ENCODE measurements at regions not wholly inside any gene's neighbourhood (a gene's known extent, or its start where the extent isn't known, plus 50 kb on each side); places are given as distances from the start of the nearest gene placed in this dataset.
"Not testable (repeated sequence)": the region's sequence is repeated elsewhere in the genome, so short reads cannot be mapped to it uniquely, and the experiment has no call there.

DNA sequence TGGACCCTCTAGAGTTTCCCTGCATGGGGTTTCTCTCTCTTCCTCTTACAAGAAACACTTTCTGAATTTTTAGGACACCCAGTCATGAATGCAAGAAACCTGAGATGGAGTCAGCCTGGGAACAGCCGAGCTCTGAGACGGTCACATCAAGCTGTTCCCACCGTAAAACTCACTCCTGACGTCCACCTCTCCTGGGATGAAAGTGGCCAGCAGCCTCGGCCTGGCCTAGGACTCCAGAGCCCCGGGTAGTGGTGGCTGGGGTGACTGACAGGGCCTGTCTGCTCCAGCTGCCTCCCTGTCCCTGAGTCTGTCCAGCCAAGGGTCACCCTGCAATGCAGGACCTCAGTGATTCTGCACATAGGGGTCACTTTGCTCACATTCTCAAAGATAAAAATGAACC, 217.8 kb downstream of the SHOX start:
- no peak for DNase-seq (ENCODE audit: low read depth)

DNA sequence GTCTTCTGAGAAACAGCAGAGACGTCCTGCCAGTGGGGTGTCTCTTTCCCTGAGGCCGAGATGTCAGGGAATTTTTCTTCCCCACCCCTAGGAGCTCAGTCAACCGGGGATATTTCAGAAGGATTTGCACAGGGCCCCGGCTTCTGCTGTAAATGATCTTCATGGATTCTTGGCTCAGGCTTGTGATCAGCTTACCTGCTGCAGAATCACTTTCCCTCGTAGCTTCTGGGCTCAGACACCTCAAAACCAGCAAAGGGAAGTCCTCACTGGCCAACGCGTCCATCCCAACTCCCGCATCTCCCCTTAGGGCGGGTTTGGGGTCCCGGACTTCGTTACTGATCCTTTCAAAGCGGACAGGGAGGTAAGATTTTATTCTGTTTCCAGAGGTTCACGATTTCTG, 212.7 kb downstream of the SHOX start:
- no peak for DNase-seq (ENCODE audit: low read depth)

GRCh38 chrX:840556-840955, 210.0 kb downstream of the SHOX start:
- DNase-seq (ENCODE audit: low read depth): no peak

- not testable (repeated sequence) for DNase-seq (ENCODE audit: low read depth)
Measured at GRCh38 chrX:838666-839065, 208.1 kb downstream of the SHOX start.

DNA sequence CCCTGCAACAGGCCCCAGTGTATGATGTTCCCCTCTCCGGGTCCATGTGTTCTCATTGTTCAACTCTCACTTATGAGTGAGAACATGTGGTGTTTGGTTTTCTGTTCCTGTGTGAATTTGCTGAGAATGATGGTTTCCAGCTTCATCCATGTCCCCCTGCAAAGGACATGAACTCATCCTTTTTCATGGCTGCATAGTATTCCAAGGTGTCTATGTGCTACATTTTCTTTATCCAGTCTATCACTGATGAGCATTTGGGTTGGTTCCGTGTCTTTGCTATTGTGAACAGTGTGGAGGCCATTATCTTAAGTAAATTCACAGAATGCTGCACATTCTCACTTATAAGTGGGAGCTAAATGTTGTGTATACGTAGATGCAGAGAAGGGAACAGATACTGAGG, 205.3 kb downstream of the SHOX start:
- not testable (repeated sequence) for DNase-seq (ENCODE audit: low read depth)

GRCh38 chrX:830532-830931, 199.9 kb downstream of the SHOX start:
- no peak for DNase-seq (ENCODE audit: low read depth)

DNA sequence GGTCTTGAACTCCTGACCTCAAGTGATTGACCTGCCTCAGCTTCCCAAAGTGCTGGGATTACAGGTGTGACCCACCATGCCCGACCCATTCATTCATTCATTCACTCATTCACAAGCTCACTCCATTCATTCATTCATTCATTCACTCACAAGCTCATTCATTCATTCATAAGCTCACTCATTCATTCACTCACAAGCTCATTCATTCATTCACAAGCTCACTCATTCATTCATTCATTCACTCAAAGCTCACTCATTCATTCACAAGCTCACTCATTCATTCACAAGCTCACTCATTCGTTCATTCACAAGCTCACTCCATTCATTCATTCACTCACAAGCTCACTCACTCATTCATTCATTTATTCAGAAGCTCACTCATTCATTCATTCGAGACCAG, 198.6 kb downstream of the SHOX start:
- DNase-seq (ENCODE audit: low read depth): no peak

- DNase-seq (ENCODE audit: low read depth): no peak
Measured at GRCh38 chrX:828411-828959, 197.9 kb downstream of the SHOX start.

DNA sequence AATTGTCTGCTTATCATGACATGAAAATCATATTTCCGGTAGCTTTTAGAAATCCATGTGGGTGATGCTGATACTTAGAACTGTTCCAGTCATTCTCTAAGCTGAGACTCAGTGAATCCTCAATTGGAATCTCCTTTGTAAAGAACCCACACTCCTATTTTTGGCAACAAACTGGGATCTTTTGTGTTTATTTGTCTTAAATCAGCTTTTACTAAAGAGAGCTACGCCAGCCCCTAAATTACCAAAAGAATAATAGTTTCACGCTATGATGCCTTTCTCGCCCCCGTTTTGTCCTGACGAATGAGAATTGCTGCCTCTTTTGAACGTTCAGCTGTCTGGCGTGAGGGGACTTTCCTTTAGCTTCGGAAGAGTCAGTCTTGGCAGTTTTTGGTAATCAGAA, 195.9 kb downstream of the SHOX start:
- DNase-seq (ENCODE audit: low read depth): no peak

DNA sequence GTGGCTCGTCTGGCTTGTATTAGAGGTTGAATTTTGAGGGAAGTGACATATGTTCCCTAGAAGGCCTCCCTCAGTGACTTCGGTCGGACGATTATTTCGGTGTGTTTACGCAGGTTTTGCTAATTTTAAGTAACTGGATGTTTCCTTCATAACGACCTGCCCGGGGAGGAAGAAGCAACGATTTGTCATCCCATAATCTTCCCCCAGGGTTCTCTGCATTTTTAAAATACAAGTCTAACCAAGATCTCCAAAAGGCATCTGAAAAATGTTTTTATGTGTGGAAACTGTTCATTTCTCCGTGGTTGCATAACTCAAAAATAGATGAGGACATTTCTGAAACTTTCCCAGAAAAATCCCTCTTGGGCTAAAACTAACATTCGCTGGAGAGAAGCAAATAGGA, 195.4 kb downstream of the SHOX start:
- DNase-seq (ENCODE audit: low read depth): no peak

- DNase-seq (ENCODE audit: low read depth): not testable (repeated sequence)
Measured at GRCh38 chrX:823073-823472, 192.5 kb downstream of the SHOX start.

DNA sequence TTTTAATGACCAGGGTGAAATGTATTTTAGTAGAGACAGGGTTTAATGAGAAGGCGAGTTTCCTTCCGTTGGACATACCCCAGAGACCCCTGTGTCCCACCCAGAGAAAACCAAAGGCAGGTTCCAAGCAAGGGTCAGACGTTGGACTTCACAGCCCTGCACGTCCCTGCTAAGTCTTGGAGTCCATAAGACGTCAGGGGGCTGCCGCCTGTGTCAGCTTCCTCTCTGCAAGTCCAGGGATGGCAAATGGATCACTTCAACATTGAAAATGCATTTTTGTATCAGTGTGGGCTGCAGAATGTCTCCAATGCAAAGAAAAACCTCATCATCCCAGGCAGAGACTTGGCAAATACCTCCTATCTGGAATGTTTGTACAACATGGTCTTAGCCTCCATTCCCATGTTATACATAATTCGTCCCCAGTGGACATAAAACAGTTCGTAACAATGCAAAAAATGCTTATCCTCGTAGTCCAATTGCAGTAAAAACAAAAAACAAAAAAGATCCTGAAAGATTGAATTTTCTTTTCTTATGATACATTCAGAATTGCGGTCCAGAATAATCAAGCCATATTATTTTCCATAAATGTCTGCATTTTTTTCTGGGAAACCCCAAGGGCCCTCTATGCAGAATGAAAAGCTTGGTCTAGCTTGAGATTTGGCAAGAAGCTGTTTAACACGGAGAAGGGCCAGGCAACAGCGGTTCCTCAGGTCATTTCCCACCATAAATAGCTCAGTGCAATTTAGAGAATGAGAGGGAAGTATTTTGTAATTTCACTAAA, 190.9 kb downstream of the SHOX start:
- no peak for DNase-seq (ENCODE audit: low read depth)

- no peak for DNase-seq (ENCODE audit: low read depth)
Measured at GRCh38 chrX:819684-820083, 189.1 kb downstream of the SHOX start.

DNA sequence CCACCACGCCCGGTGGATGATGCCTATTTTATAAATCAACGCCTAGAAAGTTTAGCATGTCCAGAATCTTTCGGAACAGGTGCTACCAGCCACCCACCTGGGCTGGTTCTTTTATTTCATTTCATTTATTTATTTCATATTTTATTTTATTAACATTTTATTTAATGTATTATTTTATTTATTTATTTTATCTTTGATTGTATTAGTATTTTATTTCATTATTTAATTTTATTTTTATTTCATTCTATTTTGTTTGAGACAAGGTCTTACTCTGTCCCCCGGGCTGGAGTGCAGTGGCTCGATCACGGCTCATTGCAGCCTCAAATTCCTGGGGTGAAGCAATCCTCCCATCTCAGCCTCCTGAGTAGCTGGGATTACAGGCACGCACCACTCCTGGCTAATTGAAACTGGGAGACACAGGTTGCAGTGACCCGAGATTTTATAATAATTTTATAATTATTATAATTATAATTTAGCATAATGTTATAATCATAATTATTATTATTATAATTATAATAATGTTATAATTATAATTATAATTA, 187.2 kb downstream of the SHOX start:
- DNase-seq (ENCODE audit: low read depth): no peak

DNA sequence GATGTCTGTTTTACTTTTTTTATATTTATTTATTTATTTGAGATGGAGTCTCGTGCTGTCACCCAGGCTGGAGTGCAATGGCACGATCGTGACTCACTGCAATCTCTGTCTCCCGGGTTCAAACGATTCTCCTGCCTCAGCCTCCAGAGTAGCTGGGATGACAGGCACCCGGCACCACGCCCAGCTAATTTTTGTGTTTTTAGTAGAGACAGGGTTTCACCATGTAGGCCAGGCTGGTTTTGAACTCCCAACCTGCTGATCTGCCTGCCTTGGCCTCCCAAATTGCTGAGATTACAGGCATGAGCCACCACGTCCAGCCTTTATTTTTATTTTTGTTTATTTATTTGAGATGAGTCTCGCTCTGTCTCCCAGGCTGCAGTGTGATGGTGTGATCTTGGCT, 186.6 kb downstream of the SHOX start:
- not testable (repeated sequence) for DNase-seq (ENCODE audit: low read depth)

- DNase-seq (ENCODE audit: low read depth): no peak
Measured at GRCh38 chrX:816411-816810, 185.8 kb downstream of the SHOX start.

GRCh38 chrX:810186-810585, 179.6 kb downstream of the SHOX start:
- DNase-seq (ENCODE audit: low read depth): no peak

DNA sequence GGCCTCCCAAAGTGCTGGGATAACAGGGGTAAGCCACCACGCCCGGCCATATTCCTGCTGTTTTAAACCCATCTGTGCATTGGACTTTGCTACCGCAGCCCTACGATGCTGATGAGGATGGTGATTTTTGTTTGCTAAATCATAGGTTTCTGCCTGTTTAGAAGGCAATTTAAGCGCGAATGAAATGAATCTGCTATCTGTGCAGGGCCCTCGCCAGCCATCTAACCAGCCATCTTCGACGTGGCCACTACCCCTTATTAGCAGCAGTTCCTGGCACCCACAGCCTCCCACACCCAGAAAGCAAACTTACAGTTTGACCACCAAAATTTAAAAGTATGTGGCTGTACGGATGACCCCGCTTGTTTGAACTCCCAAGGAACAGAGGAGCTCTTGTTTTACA, 178.5 kb downstream of the SHOX start:
- no peak for DNase-seq (ENCODE audit: low read depth)

- no peak for DNase-seq (ENCODE audit: low read depth)
Measured at GRCh38 chrX:806586-806985, 176.0 kb downstream of the SHOX start.

GRCh38 chrX:805988-806387, 175.4 kb downstream of the SHOX start:
- no peak for DNase-seq (ENCODE audit: low read depth)

DNA sequence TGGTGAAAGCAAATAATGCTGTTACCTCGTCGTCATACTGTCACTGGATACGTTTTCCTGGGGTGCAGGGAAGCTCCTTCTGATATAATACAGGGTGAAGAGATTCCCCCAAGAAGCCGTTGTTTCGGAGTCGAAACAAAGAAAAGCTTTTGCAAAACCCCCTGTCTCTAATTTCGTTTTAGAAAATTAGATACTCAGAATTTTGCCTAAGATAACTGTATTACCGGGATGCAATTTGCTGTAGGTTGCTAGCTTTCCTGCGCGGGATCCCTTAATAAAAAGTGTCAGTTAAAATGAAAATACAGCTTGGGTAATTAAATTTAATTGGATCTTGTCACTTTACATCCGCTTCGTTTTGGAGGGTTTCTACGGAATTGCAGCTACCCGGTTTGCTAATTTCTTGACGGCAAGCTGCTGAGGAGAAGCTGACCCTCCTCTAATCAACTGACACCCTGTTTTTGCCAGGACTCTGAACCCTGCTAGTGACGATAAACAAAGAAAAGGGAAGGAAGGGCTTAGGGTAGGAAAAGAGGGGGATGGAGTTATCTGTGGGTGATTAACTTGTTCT, 174.6 kb downstream of the SHOX start:
- no peak for DNase-seq (ENCODE audit: low read depth)

- DNase-seq (ENCODE audit: low read depth): no peak
Measured at GRCh38 chrX:802846-803245, 172.3 kb downstream of the SHOX start.

DNA sequence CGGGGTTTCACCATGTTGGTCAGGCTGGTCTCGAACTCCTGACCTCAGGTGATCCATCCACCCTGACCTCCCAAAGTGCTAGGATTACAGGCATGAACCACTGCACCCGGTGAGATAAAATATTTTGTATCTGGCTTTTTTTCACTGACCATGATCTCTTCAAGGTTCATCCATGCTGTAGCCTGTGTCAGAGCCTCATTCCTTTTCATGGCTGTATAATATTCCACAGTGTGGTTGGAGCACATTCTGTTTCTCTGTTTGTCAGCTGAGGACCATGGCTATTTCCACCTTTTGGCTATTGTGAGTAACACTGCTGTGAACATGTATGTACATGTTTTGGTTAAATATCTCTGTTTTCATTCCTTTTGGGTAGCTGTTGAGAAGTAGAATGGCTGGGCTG, 169.2 kb downstream of the SHOX start:
- no peak for DNase-seq (ENCODE audit: low read depth)

GRCh38 chrX:794311-794710, 163.7 kb downstream of the SHOX start:
- DNase-seq (ENCODE audit: low read depth): no peak
